ENCODE measurements at regions not wholly inside any gene's neighbourhood (a gene's known extent, or its start where the extent isn't known, plus 50 kb on each side); places are given as distances from the start of the nearest gene placed in this dataset.
"Not testable (repeated sequence)": the region's sequence is repeated elsewhere in the genome, so short reads cannot be mapped to it uniquely, and the experiment has no call there.

DNA sequence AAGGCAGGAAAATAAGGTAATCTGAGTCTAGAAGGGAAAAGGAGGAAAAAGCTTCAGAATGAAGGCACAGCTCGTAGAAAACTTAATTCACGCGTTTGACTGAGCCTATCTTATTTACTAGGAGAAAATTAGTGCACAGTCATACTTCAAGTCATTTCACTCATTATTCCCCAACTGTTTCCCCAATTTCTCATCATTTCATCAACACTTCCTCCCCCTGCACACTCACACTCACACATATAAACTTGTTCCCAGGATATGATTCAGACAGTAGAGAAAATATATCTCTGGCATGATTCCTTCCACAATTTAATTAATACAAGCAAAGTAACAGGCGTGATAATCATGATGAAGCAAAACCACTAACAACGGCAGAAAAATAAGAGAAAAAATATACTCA, 94.5 kb upstream of the F13A1 start:
- DNase-seq, result no peak

DNA sequence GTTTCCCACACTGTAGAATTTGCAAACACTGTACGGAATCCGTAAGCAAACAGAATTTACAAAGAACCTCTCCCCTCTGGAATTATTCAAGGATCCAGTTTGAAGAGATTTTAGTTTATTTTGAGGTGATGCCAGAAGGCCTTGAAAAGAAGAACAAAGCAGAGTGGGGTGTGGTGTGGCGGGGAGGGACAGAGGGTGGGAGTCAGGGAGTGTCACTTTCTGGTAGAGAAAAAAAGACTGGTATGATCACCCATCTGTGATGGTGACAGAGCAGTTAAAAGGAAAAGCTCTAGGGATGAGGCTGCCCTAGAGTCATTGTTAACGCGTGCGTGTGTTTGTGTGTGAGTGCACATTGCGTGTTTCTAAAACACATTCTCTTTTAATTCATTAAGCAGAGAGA, 97.0 kb upstream of the F13A1 start:
- DNase-seq, result no peak

- no peak for DNase-seq
These were observed 98.0 kb upstream of the F13A1 start for GRCh38 chr6:6418421-6418820.

DNA sequence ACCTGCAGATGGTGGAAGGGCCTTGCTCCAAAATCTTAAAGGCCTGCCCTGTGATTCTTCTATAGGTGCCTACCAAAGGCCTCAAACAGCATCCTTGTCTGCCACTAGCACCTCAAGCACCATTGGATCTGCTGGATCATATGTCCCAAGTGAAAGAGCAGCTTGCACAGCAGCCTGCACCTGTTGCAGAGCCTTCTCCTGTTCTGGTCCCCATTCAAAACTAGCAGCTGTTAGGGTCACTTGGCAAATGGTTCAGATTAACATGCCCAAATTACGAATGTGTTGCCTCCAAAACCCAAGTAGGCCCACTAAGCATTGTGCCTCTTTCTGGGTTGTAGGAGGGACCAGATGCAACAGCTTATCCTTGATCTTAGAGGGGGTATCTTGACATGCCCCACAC, 99.6 kb upstream of the F13A1 start:
- no peak for DNase-seq

GRCh38 chr6:6434151-6434550, 113.7 kb upstream of the F13A1 start:
- no peak for DNase-seq

DNA sequence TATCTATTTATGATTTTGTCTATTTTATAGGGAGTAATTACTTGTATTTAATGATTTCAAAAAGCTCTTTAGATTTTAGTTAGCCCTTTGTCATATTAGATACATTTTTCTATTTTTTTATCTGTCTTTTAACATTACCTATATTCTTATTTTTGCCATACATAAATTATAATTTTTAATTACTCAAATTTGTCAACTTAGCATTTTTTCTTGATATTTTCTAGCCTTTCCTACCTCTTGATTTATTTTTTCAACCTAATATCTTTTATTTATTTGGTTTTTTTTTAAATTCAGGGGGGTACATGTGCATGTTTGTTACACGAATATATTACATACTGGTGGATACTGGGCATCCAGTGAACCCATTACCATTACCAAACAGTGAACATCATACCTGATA, 114.3 kb upstream of the F13A1 start:
- DNase-seq, result no peak

- DNase-seq, result no peak
These were observed 115.9 kb upstream of the F13A1 start for GRCh38 chr6:6436366-6436765.

- DNase-seq, result no peak
These were observed 116.5 kb upstream of the F13A1 start for GRCh38 chr6:6436946-6437345.

DNA sequence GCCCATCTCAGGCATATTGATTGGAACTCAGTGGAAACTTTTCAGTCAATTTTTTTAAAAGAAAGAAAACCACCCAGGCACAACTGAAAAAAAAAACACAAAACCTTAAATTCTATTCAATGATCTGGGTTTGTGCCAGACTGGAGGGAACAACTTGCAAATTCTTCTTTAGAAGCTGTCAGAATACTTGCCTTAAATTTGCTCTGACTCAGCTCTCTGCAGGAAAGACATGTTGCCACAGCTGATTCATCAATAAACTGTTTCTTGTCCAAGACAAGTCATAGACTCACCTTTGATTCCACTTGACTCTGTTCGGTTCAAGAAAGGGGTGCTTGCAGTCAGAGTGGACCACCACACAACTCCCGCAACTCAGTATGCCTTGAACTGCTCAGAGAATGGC, 117.8 kb upstream of the F13A1 start:
- no peak for DNase-seq

- no peak for DNase-seq
These were observed 119.3 kb upstream of the F13A1 start for GRCh38 chr6:6439778-6440177.

DNA sequence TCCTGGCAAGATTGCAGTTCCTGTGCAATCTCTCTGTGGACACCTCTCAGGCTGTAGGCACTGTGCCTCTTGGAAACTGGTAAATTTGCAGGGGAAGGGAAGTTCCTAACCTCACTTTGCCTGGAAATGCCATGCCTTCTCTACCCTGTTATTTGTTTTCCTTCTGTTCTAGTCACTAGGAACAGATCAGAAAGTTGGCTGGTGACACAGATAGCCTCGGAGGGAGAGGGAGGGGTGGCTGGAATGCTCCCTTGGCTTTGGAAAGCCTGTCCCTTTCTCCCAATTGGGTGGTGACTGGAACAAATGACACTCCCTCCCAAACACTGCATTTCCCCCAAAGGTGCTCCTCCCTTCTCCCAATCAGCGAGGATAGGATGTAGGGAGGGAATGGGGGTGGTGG, 131.5 kb upstream of the F13A1 start:
- DNase-seq, result no peak

DNA sequence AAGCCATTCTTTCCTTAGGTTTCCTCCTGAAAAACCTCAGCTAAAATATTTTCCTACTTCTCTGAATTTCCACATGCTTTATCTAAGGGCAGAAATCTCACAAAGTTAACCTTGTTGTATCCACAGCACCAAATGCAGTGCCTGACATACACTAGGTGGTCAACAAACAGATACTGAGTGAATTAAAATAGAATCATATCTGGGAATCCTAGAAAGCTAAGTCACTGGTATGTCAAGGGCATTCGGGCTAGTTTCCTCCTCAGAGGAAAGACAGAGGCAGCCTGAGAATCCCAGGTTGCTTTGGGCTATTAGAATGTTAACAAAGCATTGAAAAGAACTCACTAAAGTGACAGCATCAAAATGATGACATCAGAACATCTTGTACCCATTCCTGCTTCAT, 132.7 kb upstream of the F13A1 start:
- no peak for DNase-seq

DNA sequence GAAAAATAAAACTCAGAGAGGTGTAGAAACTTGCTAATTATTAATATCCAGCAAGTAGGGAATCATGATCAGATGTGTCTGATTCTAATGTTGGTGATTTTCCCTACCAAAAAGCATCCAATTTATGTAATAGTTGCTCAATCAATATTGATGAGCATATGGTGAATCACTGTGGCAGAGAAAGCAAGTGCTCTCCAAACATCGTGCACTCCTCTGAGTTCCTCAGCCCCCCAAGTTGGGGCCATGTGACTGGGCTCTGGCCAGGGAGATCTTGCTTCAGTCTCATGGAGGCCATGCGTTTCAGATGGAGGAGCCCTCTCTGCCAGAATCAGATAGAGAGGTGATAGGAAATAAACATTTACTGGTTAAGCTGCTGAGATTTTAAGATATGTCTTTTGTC, 133.2 kb upstream of the LY86 start:
- no peak for DNase-seq

DNA sequence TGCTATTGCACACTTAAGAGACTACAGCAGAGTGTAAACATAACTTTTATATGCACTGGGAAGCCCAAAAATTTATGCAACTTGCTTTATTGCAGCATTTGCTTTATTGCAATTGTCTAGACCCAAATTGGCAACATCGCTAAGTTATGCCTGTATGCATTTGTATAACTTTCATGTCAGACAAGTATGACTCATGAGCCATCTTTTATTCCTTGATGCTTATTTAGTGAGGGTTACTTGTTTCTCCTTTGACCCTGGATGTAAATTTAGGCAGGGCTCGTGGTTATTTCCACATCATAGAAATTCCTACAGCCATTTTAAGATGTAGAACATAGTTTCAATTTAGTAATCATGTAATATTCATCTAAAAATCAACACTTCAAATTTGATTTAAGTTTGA, 130.3 kb upstream of the LY86 start:
- DNase-seq, result no peak

- DNase-seq, result not testable (repeated sequence)
These were observed 128.6 kb upstream of the LY86 start for GRCh38 chr6:6459963-6460362.

DNA sequence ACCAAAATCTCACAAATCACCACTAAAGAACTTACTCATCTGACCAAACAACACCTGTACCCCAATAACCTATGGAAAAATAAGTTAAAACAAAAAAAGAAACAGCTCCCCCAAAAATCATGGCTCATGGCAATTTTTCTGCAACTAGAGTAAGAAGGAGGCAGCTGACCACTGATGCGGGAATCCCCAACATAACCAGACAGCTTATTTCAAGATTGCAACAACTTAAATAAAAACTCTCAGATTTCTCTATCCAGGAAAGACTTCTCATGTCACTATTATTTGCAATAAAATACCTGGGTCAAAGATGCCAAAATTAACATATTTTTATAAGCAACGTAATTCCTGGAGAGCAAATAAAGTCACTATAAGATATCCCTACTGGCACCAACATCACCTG, 128.1 kb upstream of the LY86 start:
- DNase-seq, result no peak

DNA sequence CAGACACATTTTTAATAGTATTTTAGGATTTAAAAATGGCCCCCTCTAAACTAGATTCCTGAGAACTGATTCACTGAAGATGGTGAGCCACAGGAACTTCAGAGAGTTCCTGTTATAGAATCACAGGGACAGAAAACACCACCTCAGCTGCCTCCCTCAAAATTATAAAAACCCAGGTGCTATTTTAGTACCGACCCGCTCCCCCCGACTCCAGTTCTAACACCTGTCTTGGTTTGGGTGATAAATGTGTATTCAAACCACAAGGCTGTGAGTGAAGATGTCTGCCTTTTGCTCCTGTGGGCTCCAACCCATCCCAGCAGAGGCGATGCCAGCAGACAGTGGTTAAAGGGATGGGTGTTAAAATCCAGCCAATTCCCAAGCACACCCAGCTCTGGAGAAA, 127.4 kb upstream of the LY86 start:
- DNase-seq, result no peak

DNA sequence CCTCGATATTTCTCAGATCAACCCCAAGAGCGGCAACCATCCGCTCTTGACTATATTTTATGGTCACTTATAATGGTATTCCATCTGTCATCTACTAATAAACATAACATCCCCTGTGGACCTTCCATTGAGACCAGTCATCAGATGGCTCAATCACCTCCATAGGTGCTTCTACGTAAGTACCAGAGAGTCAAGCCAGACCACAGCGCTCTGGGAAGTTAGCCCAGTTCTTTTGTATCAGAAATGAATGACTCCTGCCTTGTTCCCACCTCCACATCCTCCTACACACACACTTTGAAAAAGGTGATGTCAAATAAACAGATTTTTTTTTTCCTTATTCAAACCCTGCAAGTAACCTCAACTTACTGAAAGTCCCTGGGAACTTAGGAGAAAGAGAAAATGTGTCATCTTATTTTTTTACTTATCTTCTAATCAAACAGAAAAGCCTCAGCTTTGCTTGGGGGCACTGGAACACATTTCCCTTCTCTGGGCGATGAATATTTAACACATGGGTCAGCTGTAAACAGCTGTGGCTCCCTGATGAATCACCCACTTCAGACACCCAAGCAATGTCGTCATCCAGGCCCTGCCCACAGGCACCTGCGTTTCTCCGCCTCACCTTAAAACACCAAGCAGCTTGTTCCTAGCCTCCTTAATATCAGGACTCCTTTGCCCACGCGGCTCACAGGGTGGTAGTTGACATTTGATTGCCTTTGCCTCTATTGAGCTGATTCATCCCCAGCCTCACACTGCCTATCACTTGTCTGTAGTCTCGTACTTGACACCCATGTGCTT, 121.4 kb upstream of the LY86 start:
- DNase-seq, result no peak

DNA sequence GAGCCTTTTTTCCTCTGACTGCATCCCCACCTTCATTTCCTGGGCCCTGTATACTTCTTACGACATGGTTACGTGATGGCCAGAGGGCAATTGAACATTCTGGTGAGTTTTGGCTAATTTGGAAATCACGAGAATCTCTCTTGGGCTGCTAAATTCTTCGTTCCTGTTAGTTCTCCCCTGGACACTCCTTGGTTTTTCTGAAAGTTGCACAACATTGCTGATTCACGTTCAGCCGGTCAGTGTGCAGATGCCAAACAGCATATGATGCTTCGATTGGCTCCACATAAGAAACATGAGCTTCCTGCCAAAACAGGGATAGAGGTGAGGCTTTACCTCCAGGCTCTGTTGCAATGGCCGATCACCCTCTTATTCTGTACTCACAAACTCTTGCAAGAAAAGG, 119.4 kb upstream of the LY86 start:
- DNase-seq, result no peak

DNA sequence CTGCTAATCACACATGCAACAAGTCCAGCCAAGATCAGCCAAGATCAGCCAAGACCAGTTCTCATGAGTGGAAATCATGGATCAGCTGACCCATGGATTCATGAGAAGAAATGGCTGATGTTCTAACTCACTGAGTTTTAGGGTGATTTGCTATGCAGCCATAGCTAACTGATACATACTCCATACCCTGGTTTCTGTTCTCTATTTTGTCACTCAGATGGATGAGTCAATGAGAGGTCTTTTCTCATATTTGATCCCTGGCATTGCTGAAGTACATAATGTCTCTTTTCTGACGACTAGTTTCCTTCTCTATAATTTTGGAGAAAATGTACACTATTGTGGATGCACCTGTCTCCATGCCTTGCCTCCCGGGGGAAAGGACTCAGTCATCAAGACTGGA, 118.4 kb upstream of the LY86 start:
- no peak for DNase-seq

DNA sequence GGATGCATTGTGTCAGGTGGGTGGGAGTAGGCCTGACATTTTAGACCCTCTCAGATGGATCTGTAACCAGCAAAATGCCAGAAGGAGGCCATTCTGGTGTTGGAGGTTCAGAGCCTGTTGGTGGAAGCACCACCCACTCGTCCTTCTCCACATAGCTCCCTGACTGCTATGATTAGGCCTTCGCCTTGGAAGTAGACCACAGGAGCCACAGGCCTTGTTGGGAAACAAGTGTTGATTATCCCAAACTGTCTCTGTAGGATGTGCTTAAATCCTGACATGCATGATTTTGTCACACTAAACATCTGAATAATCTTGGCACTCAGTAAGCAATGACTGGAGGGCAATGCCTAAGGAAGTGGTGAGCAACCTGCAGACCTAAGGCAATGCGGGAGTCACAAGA, 117.2 kb upstream of the LY86 start:
- no peak for DNase-seq

GRCh38 chr6:6474170-6474920, 114.2 kb upstream of the LY86 start:
- DNase-seq, result no peak

DNA sequence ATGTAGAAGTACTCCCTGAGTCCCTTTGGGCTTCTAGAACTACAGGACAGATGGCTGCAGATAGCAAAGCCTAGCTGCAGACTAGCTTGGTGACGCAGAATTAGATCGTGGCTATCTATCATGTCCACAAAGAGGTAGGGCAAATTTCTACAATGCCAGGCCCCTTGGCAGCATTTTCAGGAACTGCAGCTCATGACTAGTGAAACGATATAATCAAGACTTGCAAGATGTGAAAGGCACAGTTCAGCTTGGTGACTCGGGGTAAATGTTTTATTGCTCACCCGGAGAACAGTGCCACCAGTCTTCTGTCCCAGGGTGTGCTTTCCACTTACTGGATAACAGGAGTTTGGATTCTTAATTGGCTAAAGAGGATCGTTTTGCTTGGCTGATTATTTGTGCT, 108.7 kb upstream of the LY86 start:
- DNase-seq, result no peak

DNA sequence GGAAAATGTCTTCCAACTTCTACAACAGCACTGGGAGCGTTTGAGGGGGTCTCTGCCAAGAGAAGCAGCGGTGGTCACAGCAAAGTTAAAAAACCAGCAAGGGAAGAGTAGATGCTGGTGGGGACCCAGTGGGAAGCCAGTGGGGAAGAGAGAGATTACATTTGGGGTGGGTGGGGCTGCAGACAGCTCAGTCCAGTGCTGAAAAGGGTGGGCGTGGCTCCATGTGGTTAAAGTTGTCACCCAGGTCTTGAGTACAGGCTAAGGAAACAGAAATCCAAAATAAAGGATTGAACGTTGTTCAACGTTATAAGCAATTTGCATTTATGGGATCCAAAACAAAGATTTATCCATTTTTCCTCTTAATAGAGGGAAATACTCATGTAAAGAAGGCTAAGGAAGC, 106.3 kb upstream of the LY86 start:
- no peak for DNase-seq

DNA sequence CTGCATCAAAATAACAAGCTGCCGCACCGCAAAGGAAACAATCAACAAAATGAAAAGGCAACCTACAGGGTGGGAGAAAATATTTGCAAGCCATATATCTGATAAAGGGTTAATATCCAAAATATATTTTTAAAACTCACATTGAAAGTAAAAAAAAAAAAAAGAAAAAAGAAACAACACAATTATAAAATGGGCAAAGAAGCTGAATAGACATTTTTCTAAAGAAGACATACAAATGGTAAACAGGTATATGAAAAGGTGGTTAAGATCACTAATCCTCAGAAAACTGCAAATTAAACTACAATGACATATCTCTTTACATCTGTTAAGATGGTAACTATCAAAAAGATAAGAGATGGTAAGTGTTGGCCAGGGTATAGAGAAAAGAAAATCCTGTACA, 105.4 kb upstream of the LY86 start:
- no peak for DNase-seq

All from central memory CD4-positive, alpha-beta T cell (primary cell).